Lung (tissue), 11 donors: ENCODE measurements at regions not wholly inside any gene's neighbourhood (a gene's known extent, or its start where the extent isn't known, plus 50 kb on each side); places are given as distances from the start of the nearest gene placed in this dataset.

Experiments
- ATAC-seq: fragments of 200-7000 bp; cut with Tn5 transposase; one replicate; pipeline ENCODE4 v1.9.1; 2020; ENCODE audit warnings: moderate number of reproducible peaks; ENCODE audit not compliant: insufficient read depth, low FRiP score
- DNase-seq, 3 donors: peaks; one replicate each; pipeline ENCODE4 v3.0.0-alpha.2; 2013 to 2017
- H3K27ac ChIP-seq, 2 donors: one replicate each; pipeline ENCODE4 v1.5.1; 2013; ENCODE audit warnings: mild to moderate bottlenecking in 2 of 2, moderate library complexity in 2 of 2, control low read depth in 1 of 2, inconsistent platforms in 1 of 2, low read depth in 1 of 2, low read length in 1 of 2
- H3K27me3 ChIP-seq, 3 donors: one replicate each; pipeline ENCODE4 v1.5.1; 2013; ENCODE audit warnings: low read length in 2 of 3; ENCODE audit not compliant: control insufficient read depth in 3 of 3, insufficient read depth in 3 of 3
- H3K36me3 ChIP-seq, 4 donors: one replicate each; pipeline ENCODE4 v1.5.1; 2013; ENCODE audit warnings: low read length in 4 of 4, mild to moderate bottlenecking in 1 of 4, moderate library complexity in 1 of 4; ENCODE audit not compliant: control insufficient read depth in 4 of 4, insufficient read depth in 4 of 4
- H3K4me1 ChIP-seq, 5 donors: one replicate each; pipeline ENCODE4 v1.5.1; 2013; ENCODE audit warnings: low read length in 5 of 5, mild to moderate bottlenecking in 2 of 5, moderate library complexity in 1 of 5; ENCODE audit not compliant: control insufficient read depth in 5 of 5, insufficient read depth in 5 of 5
- H3K4me3 ChIP-seq: one replicate; pipeline ENCODE4 v1.5.1; 2013; ENCODE audit warnings: mild to moderate bottlenecking, control low read depth, moderate library complexity
- H3K9ac ChIP-seq, 2 donors: one replicate each; pipeline ENCODE4 v1.5.1; 2013; ENCODE audit warnings: low read length in 2 of 2, control low read depth in 1 of 2; ENCODE audit not compliant: insufficient read depth in 1 of 2
- H3K9me3 ChIP-seq, 4 donors: one replicate each; pipeline ENCODE4 v1.5.1; 2013; ENCODE audit warnings: low read length in 3 of 4, mild to moderate bottlenecking in 1 of 4, moderate library complexity in 1 of 4; ENCODE audit not compliant: control insufficient read depth in 4 of 4, insufficient read depth in 3 of 4
- WGBS, 2 donors: extraction: QIAGEN DNeasy Blood & Tissue Kit; methylation state at CpG; one replicate each; pipeline ENCODE4 v1.1.7; 2013; 5-methylcytosine and 5-hydroxymethylcytosine counted together
- TF ChIP-seq, protein P1 (sequence below): IDR thresholded peaks from 2 replicates; pipeline ENCODE4 v1.5.1; 2012; ENCODE audit warnings: mild to moderate bottlenecking; ENCODE audit errors: control extremely low read depth, extremely low read depth
- donor health status: control.
- donor health status: control.
- donor health status: Bipolar disorder and iron deficiency.
- donor health status: healthy.
- donor health status: DM: yes; HTN: yes; CAD: no.

DNA sequence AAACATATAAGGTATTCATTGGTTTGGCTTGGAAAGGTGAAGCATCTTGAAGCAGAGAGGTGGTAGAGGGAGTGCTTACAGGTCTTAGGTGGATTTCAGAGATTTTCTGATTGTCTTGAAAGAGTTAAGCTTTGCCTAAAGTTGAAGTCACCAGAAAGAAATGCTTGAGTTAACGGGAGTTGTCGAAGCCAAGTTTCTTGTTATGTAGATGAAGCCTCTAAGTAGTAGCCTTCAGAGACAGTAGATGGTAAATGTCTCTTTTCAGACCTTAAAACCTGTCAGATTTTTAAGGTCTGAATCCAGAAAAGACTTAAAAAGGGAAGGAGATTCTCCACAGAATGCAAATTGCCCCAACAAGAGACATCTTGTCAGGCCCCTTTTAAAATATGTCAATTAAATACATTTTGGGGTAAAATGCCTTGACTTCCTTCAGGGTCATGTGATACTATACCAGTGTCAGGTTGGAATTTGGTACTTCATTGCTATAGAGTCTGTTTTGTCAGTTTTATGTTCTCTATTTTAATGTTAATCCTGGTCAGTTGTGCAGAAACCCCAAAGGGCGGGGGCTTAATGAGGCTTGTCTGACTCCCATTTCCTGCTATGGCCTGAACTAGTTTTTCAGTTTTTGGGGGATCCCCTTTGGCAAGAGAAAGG, 81.0 kb downstream of the PCDH18 start:
- Histone ChIP-seq H3K9me3 (no peaks in the 10 kb centered on the region), H3K9ac (no peak overlapping the region), H3K4me3 (no peak overlapping the region), H3K27me3 (no peaks in the 10 kb centered on the region), H3K36me3 (no peaks in the 10 kb centered on the region), H3K4me1 (no peaks in the 10 kb centered on the region), H3K27ac (no peak overlapping the region)
- ATAC-seq (no peak), DNase-seq (no peak)
- 58 to 59% methylated on average over 3 of the region's 3 CpGs for WGBS, 2 donors
- TF ChIP-seq, protein P1, sequence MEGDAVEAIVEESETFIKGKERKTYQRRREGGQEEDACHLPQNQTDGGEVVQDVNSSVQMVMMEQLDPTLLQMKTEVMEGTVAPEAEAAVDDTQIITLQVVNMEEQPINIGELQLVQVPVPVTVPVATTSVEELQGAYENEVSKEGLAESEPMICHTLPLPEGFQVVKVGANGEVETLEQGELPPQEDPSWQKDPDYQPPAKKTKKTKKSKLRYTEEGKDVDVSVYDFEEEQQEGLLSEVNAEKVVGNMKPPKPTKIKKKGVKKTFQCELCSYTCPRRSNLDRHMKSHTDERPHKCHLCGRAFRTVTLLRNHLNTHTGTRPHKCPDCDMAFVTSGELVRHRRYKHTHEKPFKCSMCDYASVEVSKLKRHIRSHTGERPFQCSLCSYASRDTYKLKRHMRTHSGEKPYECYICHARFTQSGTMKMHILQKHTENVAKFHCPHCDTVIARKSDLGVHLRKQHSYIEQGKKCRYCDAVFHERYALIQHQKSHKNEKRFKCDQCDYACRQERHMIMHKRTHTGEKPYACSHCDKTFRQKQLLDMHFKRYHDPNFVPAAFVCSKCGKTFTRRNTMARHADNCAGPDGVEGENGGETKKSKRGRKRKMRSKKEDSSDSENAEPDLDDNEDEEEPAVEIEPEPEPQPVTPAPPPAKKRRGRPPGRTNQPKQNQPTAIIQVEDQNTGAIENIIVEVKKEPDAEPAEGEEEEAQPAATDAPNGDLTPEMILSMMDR, result no peak

DNA sequence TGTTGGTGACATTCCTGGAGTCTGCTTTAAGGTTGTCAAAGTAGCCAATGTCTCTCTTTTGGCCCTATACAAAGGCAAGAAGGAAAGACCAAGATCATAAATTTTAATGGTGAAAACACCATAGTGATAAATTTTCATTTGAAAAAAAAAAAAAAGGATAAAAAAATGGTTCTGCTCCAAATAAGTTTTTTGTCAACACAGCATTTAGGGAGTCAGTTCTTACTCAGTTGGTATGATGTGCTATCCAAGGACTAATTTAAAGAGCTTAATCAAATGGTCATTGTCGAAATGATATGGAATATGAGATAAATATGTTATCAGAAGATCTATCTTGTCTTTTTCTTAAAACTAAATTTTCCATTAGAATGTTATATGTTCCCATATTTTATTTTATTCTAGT, 83.9 kb downstream of the PCDH18 start:
- DNase-seq, result no peak
- Histone ChIP-seq H3K4me3 (no peak overlapping the region), H3K9ac (no peak overlapping the region), H3K36me3 (no peaks in the 10 kb centered on the region), H3K9me3 (no peaks in the 10 kb centered on the region), H3K4me1 (no peaks in the 10 kb centered on the region), H3K27ac (no peak overlapping the region), H3K27me3 (no peaks in the 10 kb centered on the region)
- 84 to 92% methylated on average over 1 of the region's 1 CpG for WGBS, 2 donors
- no peak for ATAC-seq
- TF ChIP-seq, protein P1, result no peak

DNA sequence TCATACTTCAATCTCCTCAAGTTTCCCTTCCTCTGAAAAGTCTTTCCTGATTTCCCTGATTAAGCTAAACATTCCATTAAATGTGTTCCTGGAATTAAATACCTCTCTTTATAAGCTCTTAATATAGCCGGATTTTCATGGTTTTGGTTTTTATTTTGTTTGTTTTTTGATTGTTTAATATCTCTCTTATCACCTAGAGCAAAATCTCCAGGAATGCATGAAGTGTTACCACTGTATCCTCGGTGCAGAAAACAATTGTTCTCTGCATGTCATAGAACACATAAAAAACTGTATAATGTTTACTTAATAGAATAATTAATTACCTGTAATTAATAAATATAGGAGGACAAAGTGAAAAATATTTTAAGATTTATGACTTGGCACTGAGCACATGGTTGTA, 86.2 kb downstream of the PCDH18 start:
- Histone ChIP-seq H3K27me3 (no peaks in the 10 kb centered on the region), H3K36me3 (no peaks in the 10 kb centered on the region), H3K9me3 (no peaks in the 10 kb centered on the region), H3K27ac (no peak overlapping the region), H3K9ac (no peak overlapping the region), H3K4me3 (no peak overlapping the region), H3K4me1 (no peaks in the 10 kb centered on the region)
- TF ChIP-seq, protein P1, result no peak
- no peak for ATAC-seq
- WGBS, 2 donors, result 31 to 38% methylated on average over 2 of the region's 2 CpGs
- DNase-seq, result no peak
